HCT116 (cell line): ENCODE measurements at regions not wholly inside any gene's neighbourhood (a gene's known extent, or its start where the extent isn't known, plus 50 kb on each side); places are given as distances from the start of the nearest gene placed in this dataset.

Source experiments
- ATAC-seq: fragments of 200-7000 bp; cut with Tn5 transposase; 2 replicates; pipeline ENCODE4 v1.9.1; 2020; ENCODE audit warnings: mild to moderate bottlenecking, moderate library complexity
- BruUV-seq: library from RNA; stranded (reverse); fragments of 400-500 nt; replicated peaks from 2 replicates; lab custom pipeline; 2021; lab: Mats Ljungman, UMichigan
- CTCF ChIA-PET: fragments of 300-600 bp; sonication (Branson Sonifier 250); formaldehyde crosslinking; loops from one replicate; lab custom pipeline; 2021; ENCODE audit warnings: antibody characterized with exemption; lab: Charles Lee
- POLR2A ChIA-PET: fragments of 300-600, 350-600 bp; sonication (Branson Sonifier 250); formaldehyde crosslinking; loops from one replicate; lab custom pipeline; 2021; ENCODE audit warnings: antibody characterized with exemption; lab: Charles Lee
- RAD21 ChIA-PET, 2 experiments: fragments of 300-600 bp; sonication (Branson Sonifier 250); formaldehyde crosslinking; loops; one replicate each; lab custom pipeline; 2023; ENCODE audit warnings: low total read pairs in 2 of 2; ENCODE audit not compliant: uncharacterized antibody in 2 of 2, unreplicated experiment in 2 of 2, low non-redundant PET in 1 of 2; lab: Charles Lee
- DNase-seq: peaks from one replicate; pipeline ENCODE4 v3.0.0-alpha.2; 2010; ENCODE audit warnings: low read depth, low spot score
- H2AFZ ChIP-seq: fragments of 200-600 bp; shearing (Covaris generic), sonication (generic); 2 replicates; pipeline ENCODE4 v1.6.1; 2017; ENCODE audit warnings: low read depth, mixed run types, mixed read lengths, antibody characterized with exemption, low read length; ENCODE audit not compliant: poor library complexity, severe bottlenecking
- H3K27ac ChIP-seq: 2 replicates; pipeline ENCODE4 v1.5.1; 2012; ENCODE audit warnings: low read depth, low read length
- H3K27me3 ChIP-seq: fragments of 200-600 bp; sonication (generic); 2 replicates; pipeline ENCODE4 v1.6.1; 2016; ENCODE audit warnings: mixed run types, low read length, mixed read lengths; ENCODE audit not compliant: insufficient read depth
- H3K36me3 ChIP-seq, 2 experiments: fragments of 200-500 bp in 1 of 2; fragments of 200-600 bp in 1 of 2; sonication (Bioruptor generic) in 1 of 2; sonication (generic) in 1 of 2; 2 replicates each; pipeline versions ENCODE4 v1.5.1 to v1.6.1; 2014 to 2016; ENCODE audit warnings: low read length in 2 of 2, inconsistent platforms in 1 of 2, mixed read lengths in 1 of 2, mixed run types in 1 of 2; ENCODE audit not compliant: insufficient read depth in 2 of 2, control insufficient read depth in 1 of 2
- H3K4me1 ChIP-seq, 2 experiments: fragments of 200-600 bp in 1 of 2; sonication (generic) in 1 of 2; 2 replicates each; pipeline versions ENCODE4 v1.5.1 to v1.6.1; 2012 to 2017; ENCODE audit warnings: low read length in 2 of 2, inconsistent platforms in 1 of 2, mild to moderate bottlenecking in 1 of 2, mixed read lengths in 1 of 2, mixed run types in 1 of 2, moderate library complexity in 1 of 2; ENCODE audit not compliant: insufficient read depth in 2 of 2, control insufficient read depth in 1 of 2
- H3K4me2 ChIP-seq: fragments of 200-600 bp; sonication (generic); 2 replicates; pipeline ENCODE4 v1.6.1; 2017; ENCODE audit warnings: mixed run types, low read length, mixed read lengths
- H3K4me3 ChIP-seq, 2 experiments: fragments of 200-600 bp in 1 of 2; sonication (generic) in 1 of 2; replicated peaks in 1 of 2; 2 replicates each; pipeline ENCODE4 v1.5.1; 2011 to 2016; ENCODE audit warnings: low read length in 2 of 2, control low read depth in 1 of 2, low read depth in 1 of 2, mild to moderate bottlenecking in 1 of 2, mixed read lengths in 1 of 2, mixed run types in 1 of 2
- H3K79me2 ChIP-seq: fragments of 200-600 bp; sonication (generic); 2 replicates; pipeline ENCODE4 v1.6.1; 2017; ENCODE audit warnings: mild to moderate bottlenecking, mixed run types, low read length, moderate library complexity, mixed read lengths; ENCODE audit not compliant: insufficient read depth
- H3K9ac ChIP-seq: fragments of 200-600 bp; sonication (generic); 2 replicates; pipeline ENCODE4 v1.6.1; 2016; ENCODE audit warnings: low read length, mixed read lengths
- H3K9me2 ChIP-seq: fragments of 200-600 bp; sonication (generic), shearing (Covaris generic); 2 replicates; pipeline ENCODE4 v1.6.1; 2017; ENCODE audit warnings: mixed run types, mild to moderate bottlenecking, moderate library complexity; ENCODE audit not compliant: insufficient read depth
- H3K9me3 ChIP-seq, 2 experiments: fragments of 200-500 bp in 1 of 2; fragments of 200-600 bp in 1 of 2; sonication (Bioruptor generic) in 1 of 2; sonication (generic) in 1 of 2; 2 replicates each; pipeline ENCODE4 v1.6.1; 2014 to 2017; ENCODE audit warnings: low read length in 2 of 2, mixed read lengths in 2 of 2, inconsistent platforms in 1 of 2, low read depth in 1 of 2, mild to moderate bottlenecking in 1 of 2, mixed run types in 1 of 2, moderate library complexity in 1 of 2; ENCODE audit not compliant: control insufficient read depth in 1 of 2, insufficient read depth in 1 of 2
- H4K20me1 ChIP-seq: fragments of 200-600 bp; sonication (generic), shearing (Covaris generic); 2 replicates; pipeline ENCODE4 v1.6.1; 2017; ENCODE audit warnings: mixed run types, mild to moderate bottlenecking, moderate library complexity; ENCODE audit not compliant: insufficient read depth
- EGR1 ChIP-seq: IDR thresholded peaks from 2 replicates; pipeline ENCODE4 v1.6.1; 2012; ENCODE audit warnings: low read depth
- ELF1 ChIP-seq: IDR thresholded peaks from 2 replicates; pipeline ENCODE4 v1.6.1; 2012; ENCODE audit warnings: low read depth, borderline replicate concordance
- EZH2 ChIP-seq: fragments of 200-600 bp; sonication (generic); IDR thresholded peaks from 2 replicates; pipeline ENCODE4 v1.6.1; 2017; ENCODE audit warnings: antibody characterized with exemption, mixed run types
- EZH2phosphoT487 ChIP-seq: fragments of 200-600 bp; IDR thresholded peaks from 2 replicates; pipeline ENCODE4 v1.6.1; 2018; ENCODE audit warnings: antibody characterized with exemption, borderline replicate concordance
- FOSL1 ChIP-seq: IDR thresholded peaks from 2 replicates; pipeline ENCODE4 v1.6.1; 2012; ENCODE audit warnings: low read depth
- POLR2A ChIP-seq: IDR thresholded peaks from 2 replicates; pipeline ENCODE4 v1.7.0; 2011; ENCODE audit warnings: borderline replicate concordance; ENCODE audit not compliant: insufficient read depth, insufficient read length; ENCODE audit errors: extremely low read depth
- POLR2AphosphoS5 ChIP-seq: IDR thresholded peaks from 2 replicates; pipeline ENCODE4 v1.6.1; 2011; ENCODE audit warnings: mild to moderate bottlenecking, low read depth, low read length, moderate library complexity
- SRF ChIP-seq: IDR thresholded peaks from 2 replicates; pipeline ENCODE4 v1.6.1; 2012; ENCODE audit warnings: low read depth
- TCF7L2 ChIP-seq: IDR thresholded peaks from 2 replicates; pipeline ENCODE4 v1.7.0; 2011; ENCODE audit warnings: borderline replicate concordance, inconsistent platforms; ENCODE audit not compliant: insufficient read depth, insufficient read length; ENCODE audit errors: extremely low read depth
- YY1 ChIP-seq: IDR thresholded peaks from 2 replicates; pipeline ENCODE4 v1.6.1; 2011; ENCODE audit warnings: low read length, low read depth, moderate library complexity, mild to moderate bottlenecking; ENCODE audit not compliant: insufficient replicate concordance; ENCODE audit errors: extremely low read depth
- ZFX ChIP-seq: fragments of 450-650 bp; IDR thresholded peaks from 2 replicates; pipeline ENCODE4 v1.6.1; 2017
- intact Hi-C: fragments of 100-400 bp; cut with micrococcal nuclease; formaldehyde crosslinking; loops from 2 replicates; pipeline ENCODE4 v1.10.0; 2022
- TF ChIP-seq, protein P1 (sequence below), 3 experiments: fragments of 200-600 bp in 1 of 3; sonication (generic) in 1 of 3; IDR thresholded peaks in 2 of 3; conservative IDR thresholded peaks in 1 of 3; 2 replicates each; pipeline ENCODE4 v1.5.1; 2012 to 2017; ENCODE audit warnings: low read depth in 2 of 3, low read length in 2 of 3, antibody characterized with exemption in 1 of 3, borderline replicate concordance in 1 of 3, control low read depth in 1 of 3, mild to moderate bottlenecking in 1 of 3, mixed read lengths in 1 of 3, mixed run types in 1 of 3, moderate library complexity in 1 of 3; ENCODE audit not compliant: insufficient read depth in 1 of 3
- TF ChIP-seq, protein P2 (sequence below): IDR thresholded peaks from 2 replicates; pipeline ENCODE4 v1.6.1; 2011; ENCODE audit warnings: mild to moderate bottlenecking, low read length, moderate library complexity; ENCODE audit not compliant: insufficient replicate concordance; ENCODE audit errors: extremely low read depth
- TF ChIP-seq, protein P3 (sequence below): IDR thresholded peaks from 2 replicates; pipeline ENCODE4 v1.6.1; 2012
- TF ChIP-seq, protein P4 (sequence below): IDR thresholded peaks from 2 replicates; pipeline ENCODE4 v1.6.1; 2012

DNA sequence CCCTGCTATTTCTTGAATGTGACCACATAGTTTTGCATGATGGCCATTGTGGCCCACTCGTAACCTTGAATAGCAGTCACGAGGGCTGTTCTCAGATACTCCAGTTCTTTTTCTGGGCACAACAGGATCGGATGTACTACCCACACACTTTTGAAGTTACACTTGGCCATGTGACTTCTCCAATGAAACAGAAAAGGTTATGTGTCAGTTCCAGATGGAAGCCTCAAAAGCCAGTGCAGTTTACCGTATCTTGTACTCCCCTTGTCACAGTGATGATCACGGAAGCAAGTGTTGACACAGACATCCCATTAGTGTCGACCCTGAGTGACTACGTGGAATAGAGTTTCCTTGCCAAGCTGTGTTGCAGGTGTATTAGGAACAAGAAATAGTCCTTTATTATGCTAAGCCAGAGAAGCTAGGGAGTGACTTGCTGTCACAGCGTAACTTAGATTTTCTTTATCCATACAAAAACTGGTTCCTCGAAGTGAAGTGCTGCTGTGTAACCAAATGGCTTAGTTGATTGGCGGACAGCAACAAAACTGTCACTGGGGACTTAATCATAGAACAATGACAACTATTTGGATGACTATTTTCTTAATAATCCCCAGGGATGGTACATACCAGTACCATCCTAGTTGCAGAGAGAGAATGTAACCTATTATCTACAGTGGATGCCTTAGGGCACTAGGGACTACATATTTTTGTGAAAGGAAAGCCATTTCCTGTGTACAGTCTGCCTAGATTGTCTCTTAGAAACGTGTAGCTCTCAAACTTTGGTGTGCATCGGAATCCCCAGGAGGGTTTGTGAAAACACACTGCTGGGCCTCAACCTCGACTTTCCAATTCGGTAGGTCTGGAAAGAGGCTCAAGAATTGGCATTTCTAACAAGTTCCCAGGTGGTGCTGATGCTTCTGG is 90.1 kb upstream of the DMRT1 start:
- ATAC-seq (no peak), DNase-seq (no peak)
- intact Hi-C loops, result no loop called here
- Histone ChIP-seq H3K4me2 (no peak overlapping the region), H3K4me1 (peaks cover 8 to 29% of the 10 kb centered on the region in 2 experiments), H2AFZ (no peak overlapping the region), H3K36me3 (no peaks in the 10 kb centered on the region), H3K9ac (no peak overlapping the region), H3K27ac (no peak overlapping the region), H3K27me3 (no peaks in the 10 kb centered on the region), H3K9me3 (no peaks in the 10 kb centered on the region), H3K79me2 (no peaks in the 10 kb centered on the region), H4K20me1 (no peaks in the 10 kb centered on the region), H3K4me3 (no peak overlapping the region), H3K9me2 (no peaks in the 10 kb centered on the region)
- POLR2A ChIA-PET, result no interaction called here
- CTCF ChIA-PET, result no interaction called here
- TF ChIP-seq SRF (no peak), POLR2AphosphoS5 (no peak), ELF1 (no peak), ZFX (no peak), POLR2A (no peak), EGR1 (no peak)
- no TSS peak for BruUV-seq
- RAD21 ChIA-PET, result no interaction called here

DNA sequence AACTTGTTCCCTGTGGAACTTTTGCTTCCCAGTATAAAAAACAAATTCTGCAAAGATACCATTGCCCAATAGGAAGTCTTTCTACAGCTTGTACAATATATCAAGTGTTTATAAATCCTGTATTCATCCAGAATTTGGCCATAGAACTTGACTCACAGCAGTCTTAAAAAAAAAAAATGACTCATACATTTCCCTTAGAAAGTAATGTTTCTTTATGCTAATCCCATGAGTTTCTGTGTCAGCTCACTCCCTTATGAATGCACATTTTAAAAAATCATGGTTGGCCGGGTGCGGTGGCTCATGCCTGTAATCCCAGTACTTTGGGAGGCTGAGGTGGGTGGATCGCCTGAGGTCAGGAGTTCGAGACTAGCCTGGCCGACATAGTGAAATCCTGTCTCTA is 89.3 kb upstream of the DMRT1 start:
- Histone ChIP-seq H3K27me3 (no peaks in the 10 kb centered on the region), H3K9ac (no peak overlapping the region), H3K9me3 (no peaks in the 10 kb centered on the region), H3K4me2 (no peak overlapping the region), H4K20me1 (no peaks in the 10 kb centered on the region), H3K9me2 (no peaks in the 10 kb centered on the region), H3K36me3 (no peaks in the 10 kb centered on the region), H3K4me3 (no peak overlapping the region), H3K79me2 (no peaks in the 10 kb centered on the region), H3K4me1 (peaks cover 8 to 29% of the 10 kb centered on the region in 2 experiments), H2AFZ (no peak overlapping the region), H3K27ac (no peak overlapping the region)
- no peak for DNase-seq
- ATAC-seq, result no peak
- ChIA-PET POLR2A (no interaction called here), RAD21 (no interaction called here), CTCF (no interaction called here)
- intact Hi-C loops, result no loop called here
- BruUV-seq, result no TSS peak
- TF ChIP-seq, protein P1, sequence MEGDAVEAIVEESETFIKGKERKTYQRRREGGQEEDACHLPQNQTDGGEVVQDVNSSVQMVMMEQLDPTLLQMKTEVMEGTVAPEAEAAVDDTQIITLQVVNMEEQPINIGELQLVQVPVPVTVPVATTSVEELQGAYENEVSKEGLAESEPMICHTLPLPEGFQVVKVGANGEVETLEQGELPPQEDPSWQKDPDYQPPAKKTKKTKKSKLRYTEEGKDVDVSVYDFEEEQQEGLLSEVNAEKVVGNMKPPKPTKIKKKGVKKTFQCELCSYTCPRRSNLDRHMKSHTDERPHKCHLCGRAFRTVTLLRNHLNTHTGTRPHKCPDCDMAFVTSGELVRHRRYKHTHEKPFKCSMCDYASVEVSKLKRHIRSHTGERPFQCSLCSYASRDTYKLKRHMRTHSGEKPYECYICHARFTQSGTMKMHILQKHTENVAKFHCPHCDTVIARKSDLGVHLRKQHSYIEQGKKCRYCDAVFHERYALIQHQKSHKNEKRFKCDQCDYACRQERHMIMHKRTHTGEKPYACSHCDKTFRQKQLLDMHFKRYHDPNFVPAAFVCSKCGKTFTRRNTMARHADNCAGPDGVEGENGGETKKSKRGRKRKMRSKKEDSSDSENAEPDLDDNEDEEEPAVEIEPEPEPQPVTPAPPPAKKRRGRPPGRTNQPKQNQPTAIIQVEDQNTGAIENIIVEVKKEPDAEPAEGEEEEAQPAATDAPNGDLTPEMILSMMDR (IDR thresholded peaks at IDR 0.05 in 2 of 3, conservative IDR thresholded peaks at IDR 0.05 in 1 of 3; ENCODE audit: borderline replicate concordance in 1 of 3, insufficient read depth in 1 of 3, low read depth in 2 of 3, low read length in 2 of 3), result no peak
- TF ChIP-seq EZH2 (no peak), FOSL1 (no peak), EZH2phosphoT487 (no peak), SRF (no peak), YY1 (no peak), TCF7L2 (no peak), ELF1 (no peak), POLR2AphosphoS5 (no peak)
- TF ChIP-seq, protein P2, sequence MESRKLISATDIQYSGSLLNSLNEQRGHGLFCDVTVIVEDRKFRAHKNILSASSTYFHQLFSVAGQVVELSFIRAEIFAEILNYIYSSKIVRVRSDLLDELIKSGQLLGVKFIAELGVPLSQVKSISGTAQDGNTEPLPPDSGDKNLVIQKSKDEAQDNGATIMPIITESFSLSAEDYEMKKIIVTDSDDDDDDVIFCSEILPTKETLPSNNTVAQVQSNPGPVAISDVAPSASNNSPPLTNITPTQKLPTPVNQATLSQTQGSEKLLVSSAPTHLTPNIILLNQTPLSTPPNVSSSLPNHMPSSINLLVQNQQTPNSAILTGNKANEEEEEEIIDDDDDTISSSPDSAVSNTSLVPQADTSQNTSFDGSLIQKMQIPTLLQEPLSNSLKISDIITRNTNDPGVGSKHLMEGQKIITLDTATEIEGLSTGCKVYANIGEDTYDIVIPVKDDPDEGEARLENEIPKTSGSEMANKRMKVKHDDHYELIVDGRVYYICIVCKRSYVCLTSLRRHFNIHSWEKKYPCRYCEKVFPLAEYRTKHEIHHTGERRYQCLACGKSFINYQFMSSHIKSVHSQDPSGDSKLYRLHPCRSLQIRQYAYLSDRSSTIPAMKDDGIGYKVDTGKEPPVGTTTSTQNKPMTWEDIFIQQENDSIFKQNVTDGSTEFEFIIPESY, result no peak
- TF ChIP-seq, protein P3, sequence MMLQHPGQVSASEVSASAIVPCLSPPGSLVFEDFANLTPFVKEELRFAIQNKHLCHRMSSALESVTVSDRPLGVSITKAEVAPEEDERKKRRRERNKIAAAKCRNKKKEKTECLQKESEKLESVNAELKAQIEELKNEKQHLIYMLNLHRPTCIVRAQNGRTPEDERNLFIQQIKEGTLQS, result no peak
- TF ChIP-seq, protein P4, sequence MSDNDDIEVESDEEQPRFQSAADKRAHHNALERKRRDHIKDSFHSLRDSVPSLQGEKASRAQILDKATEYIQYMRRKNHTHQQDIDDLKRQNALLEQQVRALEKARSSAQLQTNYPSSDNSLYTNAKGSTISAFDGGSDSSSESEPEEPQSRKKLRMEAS, result no peak
- TF ChIP-seq, all 23 proteins: peak for 0
